ENCODE measurements at regions not wholly inside any gene's neighbourhood (a gene's known extent, or its start where the extent isn't known, plus 50 kb on each side); places are given as distances from the start of the nearest gene placed in this dataset.

DNA sequence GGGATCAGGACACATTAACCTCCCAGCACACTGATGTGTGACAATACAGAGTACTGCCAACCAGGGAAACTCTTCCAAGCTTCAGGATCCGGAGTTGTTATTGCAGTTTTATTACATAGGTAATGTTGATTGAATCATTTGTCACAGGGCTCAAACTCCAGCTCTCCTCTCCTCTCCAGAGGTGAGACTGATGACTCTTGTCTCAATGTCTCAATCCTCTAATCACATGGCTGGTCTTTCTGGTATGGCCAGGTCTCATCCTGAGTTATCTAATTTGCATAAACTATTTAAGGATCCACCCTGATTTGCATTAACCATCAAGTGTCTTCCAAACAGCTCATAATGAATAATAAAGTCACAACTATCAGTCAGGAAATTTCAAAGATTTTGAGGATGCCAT lies 522.6 kb upstream of the PCDH9 start:
- TF ChIP-seq, protein P1, sequence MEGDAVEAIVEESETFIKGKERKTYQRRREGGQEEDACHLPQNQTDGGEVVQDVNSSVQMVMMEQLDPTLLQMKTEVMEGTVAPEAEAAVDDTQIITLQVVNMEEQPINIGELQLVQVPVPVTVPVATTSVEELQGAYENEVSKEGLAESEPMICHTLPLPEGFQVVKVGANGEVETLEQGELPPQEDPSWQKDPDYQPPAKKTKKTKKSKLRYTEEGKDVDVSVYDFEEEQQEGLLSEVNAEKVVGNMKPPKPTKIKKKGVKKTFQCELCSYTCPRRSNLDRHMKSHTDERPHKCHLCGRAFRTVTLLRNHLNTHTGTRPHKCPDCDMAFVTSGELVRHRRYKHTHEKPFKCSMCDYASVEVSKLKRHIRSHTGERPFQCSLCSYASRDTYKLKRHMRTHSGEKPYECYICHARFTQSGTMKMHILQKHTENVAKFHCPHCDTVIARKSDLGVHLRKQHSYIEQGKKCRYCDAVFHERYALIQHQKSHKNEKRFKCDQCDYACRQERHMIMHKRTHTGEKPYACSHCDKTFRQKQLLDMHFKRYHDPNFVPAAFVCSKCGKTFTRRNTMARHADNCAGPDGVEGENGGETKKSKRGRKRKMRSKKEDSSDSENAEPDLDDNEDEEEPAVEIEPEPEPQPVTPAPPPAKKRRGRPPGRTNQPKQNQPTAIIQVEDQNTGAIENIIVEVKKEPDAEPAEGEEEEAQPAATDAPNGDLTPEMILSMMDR (IDR thresholded peaks at IDR 0.05) = no peak
- TF ChIP-seq POLR2AphosphoS5 (IDR thresholded peaks at IDR 0.05; ENCODE audit: low read depth, low read length) = no peak
- no peak for TF ChIP-seq TEAD4 (IDR thresholded peaks at IDR 0.05; ENCODE audit: borderline replicate concordance, insufficient read depth)
- TF ChIP-seq, protein P2, sequence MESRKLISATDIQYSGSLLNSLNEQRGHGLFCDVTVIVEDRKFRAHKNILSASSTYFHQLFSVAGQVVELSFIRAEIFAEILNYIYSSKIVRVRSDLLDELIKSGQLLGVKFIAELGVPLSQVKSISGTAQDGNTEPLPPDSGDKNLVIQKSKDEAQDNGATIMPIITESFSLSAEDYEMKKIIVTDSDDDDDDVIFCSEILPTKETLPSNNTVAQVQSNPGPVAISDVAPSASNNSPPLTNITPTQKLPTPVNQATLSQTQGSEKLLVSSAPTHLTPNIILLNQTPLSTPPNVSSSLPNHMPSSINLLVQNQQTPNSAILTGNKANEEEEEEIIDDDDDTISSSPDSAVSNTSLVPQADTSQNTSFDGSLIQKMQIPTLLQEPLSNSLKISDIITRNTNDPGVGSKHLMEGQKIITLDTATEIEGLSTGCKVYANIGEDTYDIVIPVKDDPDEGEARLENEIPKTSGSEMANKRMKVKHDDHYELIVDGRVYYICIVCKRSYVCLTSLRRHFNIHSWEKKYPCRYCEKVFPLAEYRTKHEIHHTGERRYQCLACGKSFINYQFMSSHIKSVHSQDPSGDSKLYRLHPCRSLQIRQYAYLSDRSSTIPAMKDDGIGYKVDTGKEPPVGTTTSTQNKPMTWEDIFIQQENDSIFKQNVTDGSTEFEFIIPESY (IDR thresholded peaks at IDR 0.05; ENCODE audit: borderline replicate concordance, low read depth) = no peak
- TF ChIP-seq NRF1 (IDR thresholded peaks at IDR 0.05; ENCODE audit: low read depth, low read length) = no peak

Data from SK-N-SH (cell line).